Fibroblast of lung (primary cell): ENCODE measurements at regions not wholly inside any gene's neighbourhood (a gene's known extent, or its start where the extent isn't known, plus 50 kb on each side); places are given as distances from the start of the nearest gene placed in this dataset.

ENCODE experiments used
- CTCF ChIP-seq, 2 donors: IDR thresholded peaks in 1 of 2; conservative IDR thresholded peaks in 1 of 2; 1 replicate in 1 of 2; 2 replicates in 1 of 2; pipeline ENCODE4 v1.5.1; 2011 to 2012; ENCODE audit warnings: low read length in 2 of 2, control low read depth in 1 of 2, inconsistent platforms in 1 of 2, low read depth in 1 of 2, mild to moderate bottlenecking in 1 of 2
- EZH2 ChIP-seq: IDR thresholded peaks from 2 replicates; pipeline ENCODE4 v1.5.1; 2012; ENCODE audit warnings: low read length, control low read depth, mild to moderate bottlenecking; ENCODE audit errors: missing control alignments

GRCh38 chr3:74273555-74274402, 340.7 kb downstream of the CNTN3 start:
- TF ChIP-seq CTCF (conservative IDR thresholded peaks at IDR 0.05 in 1 of 2, IDR thresholded peaks at IDR 0.05 in 1 of 2; ENCODE audit: low read depth in 1 of 2, low read length in 2 of 2) (no peak), EZH2 (no peak)
